ENCODE measurements at regions not wholly inside any gene's neighbourhood (a gene's known extent, or its start where the extent isn't known, plus 50 kb on each side); places are given as distances from the start of the nearest gene placed in this dataset.

DNA sequence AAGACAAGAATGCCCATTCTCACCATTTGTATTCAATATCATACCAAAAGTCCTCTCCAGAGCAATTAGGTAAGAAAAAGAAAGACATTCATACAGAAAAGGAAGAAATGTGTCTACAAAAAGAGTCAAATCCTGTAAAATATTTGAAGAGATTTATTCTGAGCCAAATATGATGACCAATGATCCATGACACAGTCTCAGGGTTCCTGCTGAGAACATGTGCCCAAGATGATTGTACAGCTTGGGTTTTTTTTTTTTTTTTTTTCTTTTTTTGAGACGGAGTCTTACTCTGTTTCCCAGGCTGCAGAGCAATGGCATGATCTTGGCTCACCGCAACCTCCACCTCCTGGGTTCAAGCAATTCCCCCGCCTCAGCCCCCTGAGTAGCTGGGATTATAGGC, 296.2 kb downstream of the C12orf75 start:
- H3K36me3 Mint-ChIP-seq (ENCODE audit: insufficient read depth, unreplicated experiment), result no peaks in the 10 kb centered on the region
- TF ChIP-seq, protein P1, sequence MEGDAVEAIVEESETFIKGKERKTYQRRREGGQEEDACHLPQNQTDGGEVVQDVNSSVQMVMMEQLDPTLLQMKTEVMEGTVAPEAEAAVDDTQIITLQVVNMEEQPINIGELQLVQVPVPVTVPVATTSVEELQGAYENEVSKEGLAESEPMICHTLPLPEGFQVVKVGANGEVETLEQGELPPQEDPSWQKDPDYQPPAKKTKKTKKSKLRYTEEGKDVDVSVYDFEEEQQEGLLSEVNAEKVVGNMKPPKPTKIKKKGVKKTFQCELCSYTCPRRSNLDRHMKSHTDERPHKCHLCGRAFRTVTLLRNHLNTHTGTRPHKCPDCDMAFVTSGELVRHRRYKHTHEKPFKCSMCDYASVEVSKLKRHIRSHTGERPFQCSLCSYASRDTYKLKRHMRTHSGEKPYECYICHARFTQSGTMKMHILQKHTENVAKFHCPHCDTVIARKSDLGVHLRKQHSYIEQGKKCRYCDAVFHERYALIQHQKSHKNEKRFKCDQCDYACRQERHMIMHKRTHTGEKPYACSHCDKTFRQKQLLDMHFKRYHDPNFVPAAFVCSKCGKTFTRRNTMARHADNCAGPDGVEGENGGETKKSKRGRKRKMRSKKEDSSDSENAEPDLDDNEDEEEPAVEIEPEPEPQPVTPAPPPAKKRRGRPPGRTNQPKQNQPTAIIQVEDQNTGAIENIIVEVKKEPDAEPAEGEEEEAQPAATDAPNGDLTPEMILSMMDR (IDR thresholded peaks at IDR 0.05; ENCODE audit: unreplicated experiment), result no peak
- intact Hi-C loops (cut with micrococcal nuclease), result no loop called here
- H3K27ac Mint-ChIP-seq (ENCODE audit: low read depth, unreplicated experiment), result no peak overlapping the region
- no peaks in the 10 kb centered on the region for H3K27me3 Mint-ChIP-seq (ENCODE audit: insufficient read depth, unreplicated experiment)
- no peak for DNase-seq (ENCODE audit: unreplicated experiment)
- POLR2A ChIA-PET, result interaction anchor here (0.7 to 1.1 kb wide), 2 partner anchors 30 to 31 kb away, joined by 3 read pairs; no protein-coding TSS in a partner anchor
- no TSS peak for BruUV-seq (replicated peaks)
- H3K4me3 Mint-ChIP-seq (ENCODE audit: unreplicated experiment), result no peak overlapping the region
- H3K4me1 Mint-ChIP-seq (ENCODE audit: insufficient read depth, unreplicated experiment), result no peaks in the 10 kb centered on the region
- peaks cover 11% of the 10 kb centered on the region for H3K9me3 Mint-ChIP-seq (ENCODE audit: unreplicated experiment)
- CTCF ChIA-PET, result interaction anchor here (0.7 kb wide), 1 partner anchor 92 kb away, joined by 3 read pairs; no protein-coding TSS in a partner anchor

DNA sequence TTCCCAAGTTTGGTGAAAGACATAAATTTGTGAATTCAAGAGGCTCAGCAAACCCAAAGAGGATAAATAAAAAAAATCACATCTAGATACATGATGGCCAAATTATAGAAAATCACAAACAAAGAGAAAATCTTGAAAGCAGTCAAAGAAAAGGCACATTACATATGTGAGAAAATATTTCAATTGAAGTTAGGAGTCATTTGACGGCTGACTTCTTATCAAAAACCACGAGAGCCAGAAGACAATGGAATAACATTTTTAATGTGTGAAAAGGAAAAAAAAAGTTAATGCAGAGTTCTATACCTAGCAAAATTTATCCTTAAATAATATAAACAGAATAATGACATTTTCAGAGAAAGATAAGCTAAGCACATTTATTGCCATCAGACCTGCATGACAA, 307.0 kb downstream of the C12orf75 start:
- intact Hi-C loops (cut with micrococcal nuclease), result no loop called here
- TF ChIP-seq, protein P1 (IDR thresholded peaks at IDR 0.05; ENCODE audit: unreplicated experiment), result no peak
- Mint-ChIP-seq H3K9me3 (ENCODE audit: unreplicated experiment) (peaks cover 22% of the 10 kb centered on the region), H3K27ac (ENCODE audit: low read depth, unreplicated experiment) (no peak overlapping the region), H3K27me3 (ENCODE audit: insufficient read depth, unreplicated experiment) (no peaks in the 10 kb centered on the region), H3K4me1 (ENCODE audit: insufficient read depth, unreplicated experiment) (no peaks in the 10 kb centered on the region), H3K4me3 (ENCODE audit: unreplicated experiment) (no peak overlapping the region), H3K36me3 (ENCODE audit: insufficient read depth, unreplicated experiment) (no peaks in the 10 kb centered on the region)
- DNase-seq (ENCODE audit: unreplicated experiment), result no peak
- POLR2A ChIA-PET, result no interaction called here
- BruUV-seq (replicated peaks), result no TSS peak
- CTCF ChIA-PET, result no interaction called here

DNA sequence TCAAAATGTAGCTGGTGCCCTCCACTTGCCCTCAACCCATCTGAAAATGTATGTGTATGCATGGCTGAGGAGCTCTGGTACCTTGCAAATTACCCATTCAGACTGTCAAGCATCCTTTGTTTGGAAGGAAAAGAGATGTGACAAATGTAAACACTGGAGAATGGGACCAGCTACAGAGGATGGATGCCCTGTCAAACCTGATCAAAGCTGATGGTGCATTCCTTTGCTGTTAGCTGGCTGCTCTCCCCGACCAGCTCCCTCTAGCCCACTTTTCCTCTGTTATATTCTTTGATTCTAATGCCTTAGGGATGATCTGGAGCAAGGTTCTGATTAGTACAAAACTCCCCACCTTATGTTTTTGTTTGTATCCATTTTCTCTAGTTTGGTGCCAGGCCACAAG, 310.3 kb downstream of the C12orf75 start:
- no peak for DNase-seq (ENCODE audit: unreplicated experiment)
- Mint-ChIP-seq H3K4me3 (ENCODE audit: unreplicated experiment) (no peak overlapping the region), H3K9me3 (ENCODE audit: unreplicated experiment) (peaks cover 21% of the 10 kb centered on the region), H3K4me1 (ENCODE audit: insufficient read depth, unreplicated experiment) (no peaks in the 10 kb centered on the region), H3K27ac (ENCODE audit: low read depth, unreplicated experiment) (no peak overlapping the region), H3K27me3 (ENCODE audit: insufficient read depth, unreplicated experiment) (no peaks in the 10 kb centered on the region), H3K36me3 (ENCODE audit: insufficient read depth, unreplicated experiment) (no peaks in the 10 kb centered on the region)
- ChIA-PET POLR2A (interaction anchor here (1.1 kb wide), 1 partner anchor 20 kb away, joined by 3 read pairs; no protein-coding TSS in a partner anchor), CTCF (interaction anchor here (0.7 to 1.6 kb wide), 2 partner anchors 81 to 495 kb away, joined by 3 to 4 read pairs; no protein-coding TSS in a partner anchor)
- no TSS peak for BruUV-seq (replicated peaks)
- TF ChIP-seq, protein P1 (IDR thresholded peaks at IDR 0.05; ENCODE audit: unreplicated experiment), result no peak
- intact Hi-C loops (cut with micrococcal nuclease), result no loop called here

DNA sequence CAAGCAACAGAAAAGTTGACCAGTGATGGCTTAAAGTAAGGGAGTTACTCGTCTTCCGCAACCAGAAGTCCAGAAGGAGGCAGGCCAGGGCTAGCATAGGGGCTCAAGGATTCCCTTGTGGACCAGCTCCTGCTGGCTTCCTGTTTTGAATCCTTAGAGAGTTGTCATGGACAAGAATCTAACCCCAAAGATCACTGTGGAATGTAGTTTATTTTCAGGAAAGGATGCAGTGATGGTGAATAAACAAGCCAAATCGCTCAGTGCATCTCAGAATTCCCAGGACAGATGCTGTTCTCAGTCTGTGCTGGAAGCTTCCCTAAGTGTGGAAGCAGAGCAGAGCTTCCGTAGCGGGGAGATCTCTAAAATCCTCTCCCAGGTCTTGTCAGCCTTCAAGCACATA, 311.3 kb downstream of the C12orf75 start:
- ChIA-PET POLR2A (interaction anchor here (1.0 kb wide), 1 partner anchor 10 kb away, joined by 3 read pairs; no protein-coding TSS in a partner anchor), CTCF (interaction anchor here (0.6 kb wide), 1 partner anchor 1090 kb away, joined by 4 read pairs; no protein-coding TSS in a partner anchor)
- intact Hi-C loops (cut with micrococcal nuclease), result no loop called here
- Mint-ChIP-seq H3K36me3 (ENCODE audit: insufficient read depth, unreplicated experiment) (no peaks in the 10 kb centered on the region), H3K4me3 (ENCODE audit: unreplicated experiment) (no peak overlapping the region), H3K27me3 (ENCODE audit: insufficient read depth, unreplicated experiment) (no peaks in the 10 kb centered on the region), H3K4me1 (ENCODE audit: insufficient read depth, unreplicated experiment) (no peaks in the 10 kb centered on the region), H3K27ac (ENCODE audit: low read depth, unreplicated experiment) (no peak overlapping the region), H3K9me3 (ENCODE audit: unreplicated experiment) (peaks cover 11% of the 10 kb centered on the region)
- no peak for DNase-seq (ENCODE audit: unreplicated experiment)
- TF ChIP-seq, protein P1 (IDR thresholded peaks at IDR 0.05; ENCODE audit: unreplicated experiment), result no peak
- no TSS peak for BruUV-seq (replicated peaks)

Data from MCF 10A (cell line).